Lung (tissue), 11 donors: ENCODE measurements at regions not wholly inside any gene's neighbourhood (a gene's known extent, or its start where the extent isn't known, plus 50 kb on each side); places are given as distances from the start of the nearest gene placed in this dataset.

Source experiments
- ATAC-seq: fragments of 200-7000 bp; cut with Tn5 transposase; one replicate; pipeline ENCODE4 v1.9.1; 2020; ENCODE audit warnings: moderate number of reproducible peaks; ENCODE audit not compliant: insufficient read depth, low FRiP score
- DNase-seq, 3 donors: peaks; one replicate each; pipeline ENCODE4 v3.0.0-alpha.2; 2013 to 2017
- H3K27ac ChIP-seq, 2 donors: one replicate each; pipeline ENCODE4 v1.5.1; 2013; ENCODE audit warnings: mild to moderate bottlenecking in 2 of 2, moderate library complexity in 2 of 2, control low read depth in 1 of 2, inconsistent platforms in 1 of 2, low read depth in 1 of 2, low read length in 1 of 2
- H3K27me3 ChIP-seq, 3 donors: one replicate each; pipeline ENCODE4 v1.5.1; 2013; ENCODE audit warnings: low read length in 2 of 3; ENCODE audit not compliant: control insufficient read depth in 3 of 3, insufficient read depth in 3 of 3
- H3K36me3 ChIP-seq, 4 donors: one replicate each; pipeline ENCODE4 v1.5.1; 2013; ENCODE audit warnings: low read length in 4 of 4, mild to moderate bottlenecking in 1 of 4, moderate library complexity in 1 of 4; ENCODE audit not compliant: control insufficient read depth in 4 of 4, insufficient read depth in 4 of 4
- H3K4me1 ChIP-seq, 5 donors: one replicate each; pipeline ENCODE4 v1.5.1; 2013; ENCODE audit warnings: low read length in 5 of 5, mild to moderate bottlenecking in 2 of 5, moderate library complexity in 1 of 5; ENCODE audit not compliant: control insufficient read depth in 5 of 5, insufficient read depth in 5 of 5
- H3K4me3 ChIP-seq: one replicate; pipeline ENCODE4 v1.5.1; 2013; ENCODE audit warnings: mild to moderate bottlenecking, control low read depth, moderate library complexity
- H3K9ac ChIP-seq, 2 donors: one replicate each; pipeline ENCODE4 v1.5.1; 2013; ENCODE audit warnings: low read length in 2 of 2, control low read depth in 1 of 2; ENCODE audit not compliant: insufficient read depth in 1 of 2
- H3K9me3 ChIP-seq, 4 donors: one replicate each; pipeline ENCODE4 v1.5.1; 2013; ENCODE audit warnings: low read length in 3 of 4, mild to moderate bottlenecking in 1 of 4, moderate library complexity in 1 of 4; ENCODE audit not compliant: control insufficient read depth in 4 of 4, insufficient read depth in 3 of 4
- CTCF ChIP-seq: IDR thresholded peaks from 2 replicates; pipeline ENCODE4 v1.5.1; 2012; ENCODE audit warnings: mild to moderate bottlenecking; ENCODE audit errors: control extremely low read depth, extremely low read depth
- WGBS, 2 donors: extraction: QIAGEN DNeasy Blood & Tissue Kit; methylation state at CpG; one replicate each; pipeline ENCODE4 v1.1.7; 2013; 5-methylcytosine and 5-hydroxymethylcytosine counted together
- donor health status: control.
- donor health status: control.
- donor health status: Bipolar disorder and iron deficiency.
- donor health status: healthy.
- donor health status: DM: yes; HTN: yes; CAD: no.

- DNase-seq (no peak), ATAC-seq (no peak)
- H3K27ac ChIP-seq, result no peak overlapping the region
- H3K4me3 ChIP-seq, result no peak overlapping the region
- WGBS, 2 donors, result 66 to 85% methylated on average over 8 of the region's 8 CpGs
- H3K9me3 ChIP-seq, result no peaks in the 10 kb centered on the region
- TF ChIP-seq CTCF, result no peak
- peaks cover 0 to 20% (median 10%) of the 10 kb centered on the region in 5 donors for H3K4me1 ChIP-seq
- no peaks in the 10 kb centered on the region for H3K36me3 ChIP-seq
- no peaks in the 10 kb centered on the region for H3K27me3 ChIP-seq
- H3K9ac ChIP-seq, result no peak overlapping the region
These were observed 176.4 kb upstream of the MYLIP start for GRCh38 chr6:15952231-15953151.

DNA sequence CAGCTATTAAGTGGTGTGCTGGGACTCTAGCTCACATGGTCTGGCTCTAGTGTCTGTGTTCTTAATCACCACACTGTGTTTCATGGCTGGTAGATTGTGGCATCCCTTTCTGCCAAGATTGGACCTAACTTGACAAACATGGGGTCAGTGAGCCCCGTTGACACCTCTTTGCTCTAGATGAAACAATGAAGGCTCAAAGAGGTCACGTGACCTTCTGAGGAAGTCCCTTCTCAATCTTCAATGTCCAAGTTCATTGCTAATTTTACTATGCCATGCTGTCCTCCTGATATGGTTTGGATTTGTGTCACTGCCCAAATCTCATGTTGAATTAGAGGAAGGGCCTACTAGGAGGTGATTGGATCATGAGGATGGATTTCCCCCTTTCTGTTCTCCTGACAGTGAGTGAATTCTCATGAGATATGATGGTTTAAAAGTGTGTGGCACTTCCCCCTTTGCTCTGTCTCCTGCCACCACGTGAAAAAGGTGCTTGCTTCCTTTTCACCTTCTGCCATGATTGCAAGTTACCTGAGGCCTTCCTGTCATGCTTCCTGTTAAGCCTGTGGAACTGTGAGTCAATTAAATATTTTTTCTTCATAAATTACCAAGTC lies 177.8 kb upstream of the MYLIP start:
- DNase-seq (no peak), ATAC-seq (no peak)
- WGBS, 2 donors, result 72 to 75% methylated on average over 3 of the region's 3 CpGs
- H3K27me3 ChIP-seq, result no peaks in the 10 kb centered on the region
- no peaks in the 10 kb centered on the region for H3K36me3 ChIP-seq
- peaks cover 0 to 20% (median 5%) of the 10 kb centered on the region in 5 donors for H3K4me1 ChIP-seq
- no peak overlapping the region for H3K4me3 ChIP-seq
- no peaks in the 10 kb centered on the region for H3K9me3 ChIP-seq
- H3K9ac ChIP-seq, result no peak overlapping the region
- no peak for TF ChIP-seq CTCF
- no peak overlapping the region for H3K27ac ChIP-seq

DNA sequence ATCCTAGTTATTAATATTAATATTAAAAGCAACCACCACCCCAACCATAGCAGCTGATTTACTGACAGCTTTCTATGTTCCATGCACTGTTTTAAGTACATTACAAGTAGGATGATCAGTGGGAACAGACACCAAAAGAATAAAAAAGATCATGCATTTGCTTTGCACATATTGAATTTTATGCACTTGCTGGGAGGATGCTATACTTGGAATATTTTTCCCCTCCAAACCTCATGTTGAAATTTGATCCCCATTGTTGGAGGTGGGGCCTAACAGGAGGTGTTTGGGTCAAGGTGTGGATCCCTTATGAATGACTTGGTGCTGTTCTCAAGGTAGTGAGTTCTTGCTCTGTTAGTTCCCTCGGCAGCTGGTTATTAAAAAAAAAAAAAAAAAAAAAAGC lies 178.9 kb upstream of the MYLIP start:
- Histone ChIP-seq H3K9ac (no peak overlapping the region), H3K27ac (no peak overlapping the region), H3K4me1 (peaks cover 0 to 20% (median 5%) of the 10 kb centered on the region in 5 donors), H3K27me3 (no peaks in the 10 kb centered on the region), H3K4me3 (no peak overlapping the region), H3K9me3 (no peaks in the 10 kb centered on the region), H3K36me3 (no peaks in the 10 kb centered on the region)
- WGBS, 2 donors, result 56 to 64% methylated on average over 1 of the region's 1 CpG
- ATAC-seq (no peak), DNase-seq (no peak)
- no peak for TF ChIP-seq CTCF
